GM12878 (cell line): ENCODE measurements at regions not wholly inside any gene's neighbourhood (a gene's known extent, or its start where the extent isn't known, plus 50 kb on each side); places are given as distances from the start of the nearest gene placed in this dataset.

Source experiments
- ATAC-seq: fragments of 200-7000 bp; cut with Tn5 transposase; 3 replicates; pipeline ENCODE4 v1.9.1; 2020; ENCODE audit warnings: mild to moderate bottlenecking, moderate library complexity
- BruUV-seq: library from RNA; stranded (reverse); fragments of 400-500 nt; replicated peaks from 2 replicates; lab custom pipeline; 2021; lab: Mats Ljungman, UMichigan
- CTCF ChIA-PET: fragments of 300-600 bp; sonication (Branson Sonifier 250); formaldehyde crosslinking; extraction: SDS; loops from one replicate; lab custom pipeline; 2021; ENCODE audit warnings: inconsistent platforms; lab: Yijun Ruan, JAX
- POLR2A ChIA-PET: fragments of 350-600 bp; formaldehyde crosslinking; extraction: SDS; loops from one replicate; lab custom pipeline; 2021; ENCODE audit warnings: inconsistent platforms; lab: Charles Lee
- RAD21 ChIA-PET: fragments of 300-600 bp; sonication (Branson Sonifier 250); formaldehyde crosslinking; loops from one replicate; lab custom pipeline; 2023; ENCODE audit warnings: antibody characterized with exemption; ENCODE audit not compliant: unreplicated experiment; lab: Charles Lee
- SMC1A ChIA-PET: fragments of 300-600 bp; sonication (Branson Sonifier 250); formaldehyde crosslinking; loops from one replicate; lab custom pipeline; 2023; ENCODE audit not compliant: unreplicated experiment, uncharacterized antibody; lab: Charles Lee
- DNase-seq: peaks from one replicate; pipeline ENCODE4 v3.0.0-alpha.2; 2011; ENCODE audit warnings: low read depth, low spot score
- FAIRE-seq: peaks from 3 replicates; lab custom pipeline; 2011; peaks lifted over from hg19 to GRCh38; lab: Jason Lieb, UNC
- H2AFZ ChIP-seq: 2 replicates; pipeline ENCODE4 v1.6.0; 2011; ENCODE audit warnings: low read depth, low read length, control low read depth; ENCODE audit not compliant: control insufficient read depth
- H3K27ac ChIP-seq: 2 replicates; pipeline ENCODE4 v1.5.1; 2011; ENCODE audit warnings: control low read depth; ENCODE audit not compliant: control insufficient read depth, insufficient read depth
- H3K27me3 ChIP-seq, 2 experiments: replicated peaks in 1 of 2; 2 replicates each; pipeline versions ENCODE4 v1.6.0 to v1.6.1; 2011; ENCODE audit warnings: low read length in 1 of 2; ENCODE audit not compliant: control insufficient read depth in 2 of 2, insufficient read depth in 2 of 2
- H3K36me3 ChIP-seq, 2 experiments: 2 replicates each; pipeline ENCODE4 v1.5.1; 2011; ENCODE audit warnings: low read length in 1 of 2; ENCODE audit not compliant: control insufficient read depth in 2 of 2, insufficient read depth in 2 of 2
- H3K4me1 ChIP-seq: 2 replicates; pipeline ENCODE4 v1.6.1; 2011; ENCODE audit warnings: mild to moderate bottlenecking, low read length, moderate library complexity, mixed read lengths; ENCODE audit not compliant: control insufficient read depth, insufficient read depth
- H3K4me2 ChIP-seq: 2 replicates; pipeline ENCODE4 v1.6.0; 2011; ENCODE audit warnings: control low read depth; ENCODE audit not compliant: control insufficient read depth, insufficient read depth
- H3K4me3 ChIP-seq: fragments of 200-600 bp; sonication (generic); 2 replicates; pipeline ENCODE4 v1.5.1; 2016
- H3K79me2 ChIP-seq: 2 replicates; pipeline ENCODE4 v1.6.0; 2011; ENCODE audit warnings: low read length; ENCODE audit not compliant: control insufficient read depth, insufficient read depth
- H3K9ac ChIP-seq: 2 replicates; pipeline ENCODE4 v1.8.0; 2011; ENCODE audit warnings: low read length, control low read depth, mixed read lengths; ENCODE audit not compliant: control insufficient read depth, insufficient read depth
- H3K9me3 ChIP-seq: replicated peaks from 3 replicates; pipeline ENCODE4 v1.5.1; 2011; ENCODE audit warnings: mild to moderate bottlenecking, low read length; ENCODE audit not compliant: control insufficient read depth, insufficient read depth
- H4K20me1 ChIP-seq: 2 replicates; pipeline ENCODE4 v1.6.0; 2011; ENCODE audit not compliant: control insufficient read depth, insufficient read depth
- CBX3 ChIP-seq: fragments of 200-600 bp; sonication (generic); IDR thresholded peaks from 2 replicates; pipeline ENCODE4 v1.6.1; 2016; ENCODE audit warnings: low read depth, borderline replicate concordance
- IKZF2 ChIP-seq, 2 experiments: fragments of 450-650 bp; IDR thresholded peaks; 2 replicates each; pipeline ENCODE4 v1.6.1; 2017; ENCODE audit warnings: mild to moderate bottlenecking in 2 of 2, moderate library complexity in 2 of 2
- JUND ChIP-seq: IDR thresholded peaks from 2 replicates; pipeline ENCODE4 v1.6.1; 2012; ENCODE audit warnings: low read depth, mild to moderate bottlenecking, low read length, improper control_type of control experiment, moderate library complexity
- LARP7 ChIP-seq: fragments of 450-650 bp; IDR thresholded peaks from 2 replicates; pipeline ENCODE4 v1.6.1; 2017; ENCODE audit warnings: mild to moderate bottlenecking
- MYC ChIP-seq: IDR thresholded peaks from 2 replicates; pipeline ENCODE4 v1.6.1; 2011; ENCODE audit warnings: mild to moderate bottlenecking, low read length, moderate library complexity, inconsistent platforms; ENCODE audit not compliant: insufficient read depth, insufficient replicate concordance, insufficient read length, severe bottlenecking
- NRF1 ChIP-seq: conservative IDR thresholded peaks from 2 replicates; pipeline ENCODE4 v1.6.1; 2011; ENCODE audit warnings: mild to moderate bottlenecking, low read depth, low read length, improper control_type of control experiment
- RB1 ChIP-seq: fragments of 450-650 bp; formaldehyde crosslinking; IDR thresholded peaks from 2 replicates; pipeline ENCODE4 v1.6.1; 2017; ENCODE audit warnings: mild to moderate bottlenecking, borderline replicate concordance
- SMARCA5 ChIP-seq: fragments of 450-650 bp; IDR thresholded peaks from 2 replicates; pipeline ENCODE4 v1.6.1; 2017; ENCODE audit warnings: mild to moderate bottlenecking
- SPI1 ChIP-seq: IDR thresholded peaks from 2 replicates; pipeline ENCODE4 v1.6.1; 2011; ENCODE audit warnings: low read depth, mild to moderate bottlenecking, low read length, moderate library complexity, borderline replicate concordance; ENCODE audit not compliant: insufficient read depth
- SREBF2 ChIP-seq: IDR thresholded peaks from 2 replicates; pipeline ENCODE4 v1.6.1; 2012; ENCODE audit warnings: mild to moderate bottlenecking, low read length
- SRF ChIP-seq, 2 experiments: IDR thresholded peaks; 2 replicates each; pipeline ENCODE4 v1.6.1; 2011; ENCODE audit warnings: low read depth in 2 of 2, low read length in 2 of 2, mild to moderate bottlenecking in 1 of 2, moderate library complexity in 1 of 2
- STAT3 ChIP-seq: IDR thresholded peaks from 2 replicates; pipeline ENCODE4 v1.6.1; 2011; ENCODE audit warnings: low read depth, low read length, improper control_type of control experiment
- TAF1 ChIP-seq: IDR thresholded peaks from 2 replicates; pipeline ENCODE4 v1.6.1; 2011; ENCODE audit warnings: mild to moderate bottlenecking, low read depth, low read length, borderline replicate concordance
- TCF7 ChIP-seq: IDR thresholded peaks from 2 replicates; pipeline ENCODE4 v1.6.1; 2014; ENCODE audit warnings: antibody characterized with exemption, borderline replicate concordance
- ZNF217 ChIP-seq: fragments of 450-650 bp; IDR thresholded peaks from 2 replicates; pipeline ENCODE4 v1.6.1; 2017; ENCODE audit warnings: antibody characterized with exemption, mild to moderate bottlenecking
- WGBS: methylation state at CpG from one replicate; pipeline ENCODE4 v1.1.6; 2016; ENCODE audit warnings: low lambda C conversion rate; ENCODE audit not compliant: insufficient replicate concordance, insufficient coverage; ENCODE audit errors: missing lambda C conversion rate; 5-methylcytosine and 5-hydroxymethylcytosine counted together
- in situ Hi-C: fragments of 300-500 bp; cut with MboI; formaldehyde crosslinking; loops from 9 replicates; pipeline ENCODE4 v1.14.3; 2018; ENCODE audit warnings: mixed read lengths
- intact Hi-C: fragments of 100-400 bp; cut with micrococcal nuclease; formaldehyde crosslinking; loops from one replicate; pipeline ENCODE4 v1.14.2; 2022; ENCODE audit not compliant: unreplicated experiment
- TF ChIP-seq, protein P1 (sequence below): fragments of 450-650 bp; IDR thresholded peaks from 2 replicates; pipeline ENCODE4 v1.6.1; 2016; ENCODE audit warnings: mild to moderate bottlenecking
- TF ChIP-seq, protein P2 (sequence below): fragments of 450-650 bp; IDR thresholded peaks from 2 replicates; pipeline ENCODE4 v1.6.1; 2017; ENCODE audit warnings: mild to moderate bottlenecking, moderate library complexity

DNA sequence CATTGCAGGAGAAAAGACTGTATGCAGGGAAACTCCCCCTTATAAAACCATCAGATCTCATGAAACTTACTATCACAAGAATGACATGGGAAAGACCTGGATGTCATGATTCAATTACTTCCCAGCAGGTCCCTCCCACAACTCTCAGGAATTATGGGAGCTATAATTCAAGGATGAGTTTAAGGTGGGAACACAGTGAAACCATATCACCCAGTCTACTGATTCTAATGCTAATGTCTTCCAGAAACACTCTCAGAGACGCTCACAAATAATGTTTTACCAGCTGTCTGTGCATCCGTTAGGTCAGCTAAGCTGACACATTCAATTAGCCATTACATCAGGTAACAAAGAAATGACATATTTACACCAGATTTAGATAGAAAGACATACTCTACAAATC lies 637.9 kb downstream of the NLGN4Y start:
- CTCF ChIA-PET = no interaction called here
- in situ Hi-C loops (no loop called here), intact Hi-C loops (no loop called here)
- Histone ChIP-seq H3K4me3 (no peak overlapping the region), H3K4me2 (no peak overlapping the region), H3K4me1 (no peaks in the 10 kb centered on the region), H3K36me3 (no peaks in the 10 kb centered on the region), H3K27me3 (no peaks in the 10 kb centered on the region), H3K9ac (no peak overlapping the region), H3K79me2 (no peaks in the 10 kb centered on the region), H2AFZ (no peak overlapping the region), H3K9me3 (no peaks in the 10 kb centered on the region), H3K27ac (no peak overlapping the region), H4K20me1 (no peaks in the 10 kb centered on the region)
- ATAC-seq (no peak), FAIRE-seq (no peak), DNase-seq (no peak)
- RAD21 ChIA-PET = no interaction called here
- POLR2A ChIA-PET = no interaction called here
- SMC1A ChIA-PET = no interaction called here
- no TSS peak for BruUV-seq
- WGBS = no CpG with 5 or more reads among the region's 2 CpGs
- TF ChIP-seq SMARCA5 (no peak), JUND (no peak), SRF (IDR thresholded peaks at IDR 0.05; ENCODE audit: low read depth in 2 of 2, low read length in 2 of 2) (no peak), IKZF2 (IDR thresholded peaks at IDR 0.05) (no peak), TAF1 (no peak), SPI1 (no peak), ZNF217 (no peak), NRF1 (no peak), CBX3 (no peak), SREBF2 (no peak), RB1 (no peak), TCF7 (no peak), STAT3 (no peak), MYC (no peak), LARP7 (no peak)
- TF ChIP-seq, protein P1, sequence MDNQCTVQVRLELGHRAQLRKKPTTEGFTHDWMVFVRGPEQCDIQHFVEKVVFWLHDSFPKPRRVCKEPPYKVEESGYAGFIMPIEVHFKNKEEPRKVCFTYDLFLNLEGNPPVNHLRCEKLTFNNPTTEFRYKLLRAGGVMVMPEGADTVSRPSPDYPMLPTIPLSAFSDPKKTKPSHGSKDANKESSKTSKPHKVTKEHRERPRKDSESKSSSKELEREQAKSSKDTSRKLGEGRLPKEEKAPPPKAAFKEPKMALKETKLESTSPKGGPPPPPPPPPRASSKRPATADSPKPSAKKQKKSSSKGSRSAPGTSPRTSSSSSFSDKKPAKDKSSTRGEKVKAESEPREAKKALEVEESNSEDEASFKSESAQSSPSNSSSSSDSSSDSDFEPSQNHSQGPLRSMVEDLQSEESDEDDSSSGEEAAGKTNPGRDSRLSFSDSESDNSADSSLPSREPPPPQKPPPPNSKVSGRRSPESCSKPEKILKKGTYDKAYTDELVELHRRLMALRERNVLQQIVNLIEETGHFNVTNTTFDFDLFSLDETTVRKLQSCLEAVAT = no peak
- TF ChIP-seq, protein P2, sequence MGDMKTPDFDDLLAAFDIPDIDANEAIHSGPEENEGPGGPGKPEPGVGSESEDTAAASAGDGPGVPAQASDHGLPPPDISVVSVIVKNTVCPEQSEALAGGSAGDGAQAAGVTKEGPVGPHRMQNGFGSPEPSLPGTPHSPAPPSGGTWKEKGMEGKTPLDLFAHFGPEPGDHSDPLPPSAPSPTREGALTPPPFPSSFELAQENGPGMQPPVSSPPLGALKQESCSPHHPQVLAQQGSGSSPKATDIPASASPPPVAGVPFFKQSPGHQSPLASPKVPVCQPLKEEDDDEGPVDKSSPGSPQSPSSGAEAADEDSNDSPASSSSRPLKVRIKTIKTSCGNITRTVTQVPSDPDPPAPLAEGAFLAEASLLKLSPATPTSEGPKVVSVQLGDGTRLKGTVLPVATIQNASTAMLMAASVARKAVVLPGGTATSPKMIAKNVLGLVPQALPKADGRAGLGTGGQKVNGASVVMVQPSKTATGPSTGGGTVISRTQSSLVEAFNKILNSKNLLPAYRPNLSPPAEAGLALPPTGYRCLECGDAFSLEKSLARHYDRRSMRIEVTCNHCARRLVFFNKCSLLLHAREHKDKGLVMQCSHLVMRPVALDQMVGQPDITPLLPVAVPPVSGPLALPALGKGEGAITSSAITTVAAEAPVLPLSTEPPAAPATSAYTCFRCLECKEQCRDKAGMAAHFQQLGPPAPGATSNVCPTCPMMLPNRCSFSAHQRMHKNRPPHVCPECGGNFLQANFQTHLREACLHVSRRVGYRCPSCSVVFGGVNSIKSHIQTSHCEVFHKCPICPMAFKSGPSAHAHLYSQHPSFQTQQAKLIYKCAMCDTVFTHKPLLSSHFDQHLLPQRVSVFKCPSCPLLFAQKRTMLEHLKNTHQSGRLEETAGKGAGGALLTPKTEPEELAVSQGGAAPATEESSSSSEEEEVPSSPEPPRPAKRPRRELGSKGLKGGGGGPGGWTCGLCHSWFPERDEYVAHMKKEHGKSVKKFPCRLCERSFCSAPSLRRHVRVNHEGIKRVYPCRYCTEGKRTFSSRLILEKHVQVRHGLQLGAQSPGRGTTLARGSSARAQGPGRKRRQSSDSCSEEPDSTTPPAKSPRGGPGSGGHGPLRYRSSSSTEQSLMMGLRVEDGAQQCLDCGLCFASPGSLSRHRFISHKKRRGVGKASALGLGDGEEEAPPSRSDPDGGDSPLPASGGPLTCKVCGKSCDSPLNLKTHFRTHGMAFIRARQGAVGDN = no peak
